HCT116 (cell line): ENCODE measurements at regions not wholly inside any gene's neighbourhood (a gene's known extent, or its start where the extent isn't known, plus 50 kb on each side); places are given as distances from the start of the nearest gene placed in this dataset.

ENCODE experiments used
- ATAC-seq: fragments of 200-7000 bp; cut with Tn5 transposase; 2 replicates; pipeline ENCODE4 v1.9.1; 2020; ENCODE audit warnings: mild to moderate bottlenecking, moderate library complexity
- BruUV-seq: library from RNA; stranded (reverse); fragments of 400-500 nt; replicated peaks from 2 replicates; lab custom pipeline; 2021; lab: Mats Ljungman, UMichigan
- CTCF ChIA-PET: fragments of 300-600 bp; sonication (Branson Sonifier 250); formaldehyde crosslinking; loops from one replicate; lab custom pipeline; 2021; ENCODE audit warnings: antibody characterized with exemption; lab: Charles Lee
- POLR2A ChIA-PET: fragments of 300-600, 350-600 bp; sonication (Branson Sonifier 250); formaldehyde crosslinking; loops from one replicate; lab custom pipeline; 2021; ENCODE audit warnings: antibody characterized with exemption; lab: Charles Lee
- RAD21 ChIA-PET, 2 experiments: fragments of 300-600 bp; sonication (Branson Sonifier 250); formaldehyde crosslinking; loops; one replicate each; lab custom pipeline; 2023; ENCODE audit warnings: low total read pairs in 2 of 2; ENCODE audit not compliant: uncharacterized antibody in 2 of 2, unreplicated experiment in 2 of 2, low non-redundant PET in 1 of 2; lab: Charles Lee
- DNase-seq: peaks from one replicate; pipeline ENCODE4 v3.0.0-alpha.2; 2010; ENCODE audit warnings: low read depth, low spot score
- H2AFZ ChIP-seq: fragments of 200-600 bp; shearing (Covaris generic), sonication (generic); 2 replicates; pipeline ENCODE4 v1.6.1; 2017; ENCODE audit warnings: low read depth, mixed run types, mixed read lengths, antibody characterized with exemption, low read length; ENCODE audit not compliant: poor library complexity, severe bottlenecking
- H3K27ac ChIP-seq: 2 replicates; pipeline ENCODE4 v1.5.1; 2012; ENCODE audit warnings: low read depth, low read length
- H3K27me3 ChIP-seq: fragments of 200-600 bp; sonication (generic); 2 replicates; pipeline ENCODE4 v1.6.1; 2016; ENCODE audit warnings: mixed run types, low read length, mixed read lengths; ENCODE audit not compliant: insufficient read depth
- H3K36me3 ChIP-seq, 2 experiments: fragments of 200-500 bp in 1 of 2; fragments of 200-600 bp in 1 of 2; sonication (Bioruptor generic) in 1 of 2; sonication (generic) in 1 of 2; 2 replicates each; pipeline versions ENCODE4 v1.5.1 to v1.6.1; 2014 to 2016; ENCODE audit warnings: low read length in 2 of 2, inconsistent platforms in 1 of 2, mixed read lengths in 1 of 2, mixed run types in 1 of 2; ENCODE audit not compliant: insufficient read depth in 2 of 2, control insufficient read depth in 1 of 2
- H3K4me1 ChIP-seq, 2 experiments: fragments of 200-600 bp in 1 of 2; sonication (generic) in 1 of 2; 2 replicates each; pipeline versions ENCODE4 v1.5.1 to v1.6.1; 2012 to 2017; ENCODE audit warnings: low read length in 2 of 2, inconsistent platforms in 1 of 2, mild to moderate bottlenecking in 1 of 2, mixed read lengths in 1 of 2, mixed run types in 1 of 2, moderate library complexity in 1 of 2; ENCODE audit not compliant: insufficient read depth in 2 of 2, control insufficient read depth in 1 of 2
- H3K4me2 ChIP-seq: fragments of 200-600 bp; sonication (generic); 2 replicates; pipeline ENCODE4 v1.6.1; 2017; ENCODE audit warnings: mixed run types, low read length, mixed read lengths
- H3K4me3 ChIP-seq, 2 experiments: fragments of 200-600 bp in 1 of 2; sonication (generic) in 1 of 2; replicated peaks in 1 of 2; 2 replicates each; pipeline ENCODE4 v1.5.1; 2011 to 2016; ENCODE audit warnings: low read length in 2 of 2, control low read depth in 1 of 2, low read depth in 1 of 2, mild to moderate bottlenecking in 1 of 2, mixed read lengths in 1 of 2, mixed run types in 1 of 2
- H3K79me2 ChIP-seq: fragments of 200-600 bp; sonication (generic); 2 replicates; pipeline ENCODE4 v1.6.1; 2017; ENCODE audit warnings: mild to moderate bottlenecking, mixed run types, low read length, moderate library complexity, mixed read lengths; ENCODE audit not compliant: insufficient read depth
- H3K9ac ChIP-seq: fragments of 200-600 bp; sonication (generic); 2 replicates; pipeline ENCODE4 v1.6.1; 2016; ENCODE audit warnings: low read length, mixed read lengths
- H3K9me2 ChIP-seq: fragments of 200-600 bp; sonication (generic), shearing (Covaris generic); 2 replicates; pipeline ENCODE4 v1.6.1; 2017; ENCODE audit warnings: mixed run types, mild to moderate bottlenecking, moderate library complexity; ENCODE audit not compliant: insufficient read depth
- H3K9me3 ChIP-seq, 2 experiments: fragments of 200-500 bp in 1 of 2; fragments of 200-600 bp in 1 of 2; sonication (Bioruptor generic) in 1 of 2; sonication (generic) in 1 of 2; 2 replicates each; pipeline ENCODE4 v1.6.1; 2014 to 2017; ENCODE audit warnings: low read length in 2 of 2, mixed read lengths in 2 of 2, inconsistent platforms in 1 of 2, low read depth in 1 of 2, mild to moderate bottlenecking in 1 of 2, mixed run types in 1 of 2, moderate library complexity in 1 of 2; ENCODE audit not compliant: control insufficient read depth in 1 of 2, insufficient read depth in 1 of 2
- H4K20me1 ChIP-seq: fragments of 200-600 bp; sonication (generic), shearing (Covaris generic); 2 replicates; pipeline ENCODE4 v1.6.1; 2017; ENCODE audit warnings: mixed run types, mild to moderate bottlenecking, moderate library complexity; ENCODE audit not compliant: insufficient read depth
- CEBPB ChIP-seq: IDR thresholded peaks from 2 replicates; pipeline ENCODE4 v1.6.1; 2012; ENCODE audit warnings: low read depth
- ELF1 ChIP-seq: IDR thresholded peaks from 2 replicates; pipeline ENCODE4 v1.6.1; 2012; ENCODE audit warnings: low read depth, borderline replicate concordance
- JUND ChIP-seq: IDR thresholded peaks from 2 replicates; pipeline ENCODE4 v1.6.1; 2012
- MAX ChIP-seq: IDR thresholded peaks from 2 replicates; pipeline ENCODE4 v1.6.1; 2012
- POLR2A ChIP-seq: IDR thresholded peaks from 2 replicates; pipeline ENCODE4 v1.7.0; 2011; ENCODE audit warnings: borderline replicate concordance; ENCODE audit not compliant: insufficient read depth, insufficient read length; ENCODE audit errors: extremely low read depth
- REST ChIP-seq: IDR thresholded peaks from 2 replicates; pipeline ENCODE4 v1.6.1; 2012; ENCODE audit warnings: low read depth
- ZBTB33 ChIP-seq: IDR thresholded peaks from 2 replicates; pipeline ENCODE4 v1.6.1; 2011; ENCODE audit warnings: mild to moderate bottlenecking, low read length, moderate library complexity; ENCODE audit not compliant: insufficient replicate concordance; ENCODE audit errors: extremely low read depth
- ZFX ChIP-seq: fragments of 450-650 bp; IDR thresholded peaks from 2 replicates; pipeline ENCODE4 v1.6.1; 2017
- intact Hi-C: fragments of 100-400 bp; cut with micrococcal nuclease; formaldehyde crosslinking; loops from 2 replicates; pipeline ENCODE4 v1.10.0; 2022

- no TSS peak for BruUV-seq
- H2AFZ ChIP-seq = no peak overlapping the region
- H3K9me3 ChIP-seq = no peaks in the 10 kb centered on the region
- ChIA-PET POLR2A (no interaction called here), RAD21 (no interaction called here), CTCF (no interaction called here)
- DNase-seq (no peak), ATAC-seq (no peak)
- no peak overlapping the region for H3K4me2 ChIP-seq
- no peak overlapping the region for H3K4me3 ChIP-seq
- H3K27me3 ChIP-seq = no peaks in the 10 kb centered on the region
- H3K9ac ChIP-seq = no peak overlapping the region
- H3K4me1 ChIP-seq = peaks cover 18% of the 10 kb centered on the region in 2 experiments
- no peak overlapping the region for H3K27ac ChIP-seq
- H3K79me2 ChIP-seq = peaks cover 100% of the 10 kb centered on the region
- no peaks in the 10 kb centered on the region for H3K9me2 ChIP-seq
- peaks cover 37% of the 10 kb centered on the region; the same call in 1 of the 2 replicates for H4K20me1 ChIP-seq
- TF ChIP-seq REST = no peak
- TF ChIP-seq CEBPB = no peak
- no peak for TF ChIP-seq MAX
- TF ChIP-seq ZFX = no peak
- TF ChIP-seq JUND = no peak
- TF ChIP-seq ZBTB33 = no peak
- no peak for TF ChIP-seq ELF1
- TF ChIP-seq POLR2A = no peak
- H3K36me3 ChIP-seq = peaks cover 3 to 8% of the 10 kb centered on the region in 2 experiments; a peak in 3 of 4 replicates
- intact Hi-C loops = no loop called here
Measured at GRCh38 chr13:50074843-50075242, 59.6 kb downstream of the KCNRG start.
